Ureter (tissue), 1 donor: ENCODE measurements at regions not wholly inside any gene's neighbourhood (a gene's known extent, or its start where the extent isn't known, plus 50 kb on each side); places are given as distances from the start of the nearest gene placed in this dataset.

Experiments used
- DNase-seq: peaks from one replicate; pipeline ENCODE4 v3.0.0-alpha.2; 2020; ENCODE audit warnings: low spot score
- donor health status: DM: yes; HTN: yes; CAD: no.

DNA sequence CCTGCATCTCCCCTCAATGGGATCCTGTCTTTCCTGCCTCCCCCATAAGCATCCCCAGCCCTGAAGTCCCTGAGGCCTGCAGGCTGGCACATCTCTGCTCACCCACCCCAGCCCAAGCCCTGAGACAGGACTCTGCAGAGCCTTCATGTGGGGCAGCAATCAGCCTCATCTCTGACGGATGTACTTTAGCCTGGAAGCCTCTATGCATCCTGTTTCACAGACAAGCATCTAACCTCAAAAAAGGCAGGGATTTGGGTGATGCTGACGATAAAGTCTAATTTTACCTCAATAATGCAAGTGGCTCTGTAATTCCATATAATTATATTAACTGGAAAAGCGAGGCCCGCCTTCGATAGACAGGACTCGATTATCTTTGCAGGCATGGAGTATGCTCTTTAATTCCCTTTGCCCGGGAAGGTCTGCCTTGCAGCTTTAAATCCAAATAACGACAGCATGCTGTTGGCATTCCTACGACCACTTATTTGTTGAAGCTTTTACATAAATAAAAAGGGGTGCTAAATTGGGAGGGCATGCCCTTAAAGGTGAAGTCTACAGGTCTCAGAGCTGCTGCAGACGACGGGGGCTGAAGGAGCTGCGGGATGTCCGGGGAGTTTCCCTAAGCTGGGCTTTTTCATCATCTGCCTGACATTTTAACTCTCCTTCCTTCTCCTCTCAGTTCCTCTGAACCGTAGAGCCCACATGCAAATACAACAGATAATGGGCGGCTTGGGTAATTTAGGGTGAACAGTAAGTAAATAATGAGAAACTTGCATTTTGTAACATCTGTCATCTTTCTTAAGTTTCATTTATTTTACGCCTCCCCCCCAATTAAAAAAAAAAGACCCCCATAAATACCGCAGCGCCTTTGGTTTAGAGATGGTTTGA is 211.5 kb downstream of the URI1 start:
- DNase-seq: no peak

GRCh38 chr19:30154410-30154809 is 212.4 kb downstream of the URI1 start:
- DNase-seq: no peak

DNA sequence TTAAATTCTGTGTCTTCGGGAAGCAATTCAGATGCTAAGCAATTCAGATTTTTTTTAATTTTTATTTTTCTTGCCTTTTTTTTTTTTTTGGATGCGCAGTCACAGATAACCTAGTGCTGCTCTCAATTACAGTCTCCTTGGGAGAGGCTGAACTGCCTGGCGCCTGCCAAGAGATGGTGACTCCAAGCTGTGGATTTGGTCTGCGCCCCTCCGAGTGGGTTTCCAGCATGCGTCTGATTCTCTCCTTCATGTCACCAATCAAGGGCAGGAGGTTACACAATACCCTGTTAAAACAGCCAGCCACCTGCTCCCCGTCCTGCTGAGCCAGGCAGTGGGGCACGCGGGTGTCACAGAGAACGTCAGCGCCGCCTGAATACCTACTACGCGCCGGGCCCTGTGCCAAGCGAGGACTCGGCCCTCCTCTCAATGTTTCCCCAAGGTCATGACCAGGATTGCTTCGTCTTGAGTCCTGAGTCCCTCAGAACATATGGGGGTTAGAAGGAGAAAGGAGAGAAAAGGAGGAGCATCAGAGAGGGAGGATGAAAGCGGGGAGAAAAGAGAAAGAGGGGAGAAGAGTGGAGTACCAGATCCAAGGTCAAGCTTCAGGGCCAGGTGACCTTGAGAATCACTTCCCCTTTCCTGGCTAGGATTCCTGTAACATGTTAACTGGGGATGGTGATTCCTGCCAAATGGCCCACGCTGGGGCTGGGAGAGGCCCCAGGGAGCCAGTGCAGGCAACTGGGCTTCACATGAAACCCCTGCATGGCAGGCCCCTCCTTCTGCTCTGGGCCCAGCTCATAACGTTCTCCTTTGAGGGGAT is 213.6 kb downstream of the URI1 start:
- DNase-seq: no peak

DNA sequence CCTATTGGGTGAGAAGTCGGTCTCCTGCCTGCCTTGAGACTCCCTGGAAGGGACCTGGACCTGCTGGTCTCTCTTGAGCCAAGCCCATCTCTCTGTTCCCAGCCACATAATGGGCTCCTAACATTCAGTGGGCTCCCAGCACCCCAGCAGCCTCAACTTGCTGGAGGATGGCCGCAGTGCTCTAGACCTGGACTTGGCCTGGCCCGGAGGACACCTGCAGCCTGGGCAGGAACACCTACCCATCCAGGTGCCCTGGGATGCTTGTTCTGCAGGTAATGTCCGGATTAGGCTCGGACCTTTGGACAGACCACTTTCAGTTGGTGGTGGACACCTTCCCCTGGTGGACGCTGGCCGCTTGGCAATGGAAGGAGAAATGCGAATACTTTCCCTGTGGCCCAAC is 214.6 kb downstream of the URI1 start:
- DNase-seq: no peak

DNA sequence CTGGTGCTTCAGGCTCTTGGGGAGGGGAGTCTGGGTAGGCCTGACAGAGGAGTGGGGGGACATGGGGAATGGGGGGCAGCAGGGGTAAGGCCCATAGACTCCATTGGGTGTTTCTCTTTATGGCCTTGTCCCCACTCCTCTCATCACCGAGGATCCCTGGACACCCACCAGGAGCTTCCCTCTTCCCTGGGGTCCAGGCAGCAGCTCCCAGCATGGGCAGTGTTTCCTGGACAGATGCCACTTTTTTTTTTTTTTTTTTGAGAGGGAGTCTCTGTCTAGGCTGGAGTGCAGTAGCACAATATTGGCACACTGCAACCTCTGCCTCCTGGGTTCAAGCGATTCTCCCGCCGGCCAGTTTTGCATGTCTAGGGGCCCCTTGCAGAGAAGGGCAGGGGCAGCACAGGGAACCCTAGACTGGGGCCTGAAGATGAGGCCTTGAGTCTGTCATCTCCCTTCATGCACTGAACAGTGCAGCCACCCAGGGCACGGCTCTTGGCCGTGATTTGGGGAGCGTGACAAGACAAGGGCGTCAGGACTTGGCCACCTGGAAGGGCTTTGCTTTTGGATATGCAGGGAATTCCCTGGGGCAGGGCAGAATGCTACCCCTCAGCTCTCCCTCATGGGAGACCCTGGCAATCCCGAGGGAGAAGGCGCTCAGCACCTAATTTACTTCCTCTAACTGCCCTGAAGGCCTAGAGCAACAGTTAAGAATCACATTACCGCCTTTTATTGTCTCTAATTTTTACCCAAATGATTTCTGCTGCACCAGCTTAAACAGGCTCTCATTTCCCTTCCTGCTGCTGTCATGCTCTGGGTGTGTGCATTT is 213.9 kb upstream of the ZNF536 start:
- no peak for DNase-seq

DNA sequence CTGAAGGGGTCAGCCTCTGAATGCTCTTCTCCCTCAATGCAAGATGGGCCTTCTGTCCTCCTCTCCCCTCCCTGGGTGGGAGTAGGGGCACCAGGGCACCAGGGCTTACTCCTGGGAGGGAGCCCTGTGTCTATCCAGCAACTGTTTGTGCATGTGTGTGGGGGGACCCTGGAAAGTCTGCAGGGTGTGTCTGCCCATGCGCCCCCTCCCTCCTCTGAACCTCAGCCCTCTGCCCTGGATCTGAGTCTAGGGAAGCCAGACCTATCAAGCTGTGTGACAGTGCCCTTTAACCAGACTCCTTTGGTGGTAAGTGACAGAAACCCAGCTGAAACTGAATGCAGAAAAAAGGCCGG is 213.3 kb upstream of the ZNF536 start:
- DNase-seq: no peak

- DNase-seq: peak; percentile 14
These were observed 212.5 kb upstream of the ZNF536 start for GRCh38 chr19:30159636-30160035.

- DNase-seq: no peak
These were observed 211.8 kb upstream of the ZNF536 start for GRCh38 chr19:30160426-30160825.

GRCh38 chr19:30161021-30161655 is 211.0 kb upstream of the ZNF536 start:
- DNase-seq: no peak

- DNase-seq: no peak
These were observed 210.4 kb upstream of the ZNF536 start for GRCh38 chr19:30161770-30162169.

DNA sequence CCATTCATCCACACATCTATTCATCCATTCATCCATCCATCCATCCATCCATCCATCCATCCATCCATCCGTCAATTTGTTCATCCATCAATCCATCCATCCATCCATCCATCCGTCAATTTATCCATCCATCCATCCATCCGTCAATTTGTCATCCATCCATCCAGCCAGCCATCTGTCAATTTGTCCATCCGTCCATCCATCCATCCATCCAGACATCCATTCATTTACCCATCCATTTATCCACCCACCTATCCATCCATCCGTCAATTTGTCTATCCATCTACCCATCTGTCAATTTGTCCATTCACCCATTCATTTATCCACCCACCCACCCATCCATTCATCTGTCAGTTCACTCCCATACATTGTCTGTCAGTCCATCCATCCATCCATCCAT is 209.5 kb upstream of the ZNF536 start:
- DNase-seq: no peak

- DNase-seq: no peak
These were observed 208.5 kb upstream of the ZNF536 start for GRCh38 chr19:30163663-30164062.

- DNase-seq: no peak
These were observed 206.9 kb upstream of the ZNF536 start for GRCh38 chr19:30165228-30165813.

DNA sequence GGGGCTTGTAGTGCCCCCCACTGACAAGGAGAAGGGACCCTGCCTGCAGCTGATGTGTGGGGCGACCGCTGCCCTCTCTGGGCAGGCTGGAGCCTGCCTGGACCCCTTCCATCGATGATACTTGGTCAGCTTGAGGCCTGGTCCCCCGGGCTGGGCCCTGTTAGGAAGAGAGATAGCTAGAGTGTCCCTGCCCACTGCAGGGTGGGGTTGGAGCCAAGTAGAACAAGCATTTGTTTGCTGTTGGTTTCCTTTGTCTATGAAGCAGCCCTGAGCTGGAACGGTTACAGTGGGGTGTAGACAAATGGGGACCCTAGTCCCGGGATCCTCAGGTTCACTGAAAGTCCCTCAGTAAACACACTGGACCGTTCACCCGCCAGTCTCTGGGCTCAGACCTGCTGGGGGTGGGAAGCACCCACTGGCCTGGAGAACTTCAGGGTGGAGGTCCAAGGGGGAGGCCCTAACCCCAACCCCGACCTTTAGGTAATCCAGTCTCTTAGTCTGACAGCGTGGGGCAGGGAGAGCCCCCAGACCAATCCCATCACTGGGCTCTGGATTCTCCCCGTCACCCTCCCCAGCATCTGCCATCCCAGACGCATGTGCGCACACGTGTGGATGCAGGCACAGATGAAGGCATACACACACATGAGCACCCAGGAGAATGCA is 204.8 kb upstream of the ZNF536 start:
- no peak for DNase-seq

GRCh38 chr19:30167976-30168635 is 204.1 kb upstream of the ZNF536 start:
- no peak for DNase-seq

- DNase-seq: no peak
These were observed 203.4 kb upstream of the ZNF536 start for GRCh38 chr19:30168760-30169159.

GRCh38 chr19:30169196-30169900 is 202.8 kb upstream of the ZNF536 start:
- DNase-seq: no peak

- DNase-seq: no peak
These were observed 202.1 kb upstream of the ZNF536 start for GRCh38 chr19:30170081-30170480.

- no peak for DNase-seq
These were observed 201.6 kb upstream of the ZNF536 start for GRCh38 chr19:30170495-30171137.
